IMR-90 (cell line): ENCODE measurements at regions not wholly inside any gene's neighbourhood (a gene's known extent, or its start where the extent isn't known, plus 50 kb on each side); places are given as distances from the start of the nearest gene placed in this dataset.

ENCODE experiments used
- ATAC-seq: fragments of 200-7000 bp; cut with Tn5 transposase; 2 replicates; pipeline ENCODE4 v1.9.1; 2020; ENCODE audit warnings: low read depth, mild to moderate bottlenecking, moderate library complexity
- BruUV-seq: library from RNA; stranded (reverse); fragments of 400-500 nt; replicated peaks from 2 replicates; lab custom pipeline; 2021; lab: Mats Ljungman, UMichigan
- CTCF ChIA-PET: fragments of 300-600 bp; formaldehyde crosslinking; extraction: SDS; loops from one replicate; lab custom pipeline; 2021; ENCODE audit warnings: antibody characterized with exemption; lab: Yijun Ruan, JAX
- POLR2A ChIA-PET: fragments of 300-600 bp; sonication (Branson Sonifier 250); formaldehyde crosslinking; loops from one replicate; lab custom pipeline; 2022; ENCODE audit warnings: antibody characterized with exemption; ENCODE audit not compliant: unreplicated experiment; lab: Charles Lee
- DNase-seq: peaks from one replicate; pipeline ENCODE4 v3.0.0; 2013
- H2AFZ ChIP-seq: replicated peaks from 2 replicates; pipeline ENCODE3; 2013; ENCODE audit warnings: low read length, mild to moderate bottlenecking; ENCODE audit not compliant: poor library complexity
- H2AK5ac ChIP-seq: 2 replicates; pipeline ENCODE4 v1.6.1; 2013; ENCODE audit warnings: low read depth, low read length, inconsistent platforms
- H2AK9ac ChIP-seq: replicated peaks from 2 replicates; pipeline ENCODE3; 2013; ENCODE audit warnings: mild to moderate bottlenecking, low read depth, low read length, moderate library complexity; ENCODE audit not compliant: poor library complexity
- H2BK120ac ChIP-seq: 2 replicates; pipeline ENCODE4 v1.6.1; 2013; ENCODE audit warnings: low read depth, low read length, inconsistent platforms
- H2BK15ac ChIP-seq: 3 replicates; pipeline ENCODE4 v1.6.1; 2013; ENCODE audit warnings: low read depth, low read length, inconsistent platforms
- H2BK20ac ChIP-seq: 2 replicates; pipeline ENCODE4 v1.6.1; 2013; ENCODE audit warnings: low read depth, mild to moderate bottlenecking, inconsistent platforms, low read length, moderate library complexity
- H2BK5ac ChIP-seq: 2 replicates; pipeline ENCODE4 v1.6.1; 2013; ENCODE audit warnings: mild to moderate bottlenecking, low read depth, low read length, inconsistent platforms; ENCODE audit not compliant: poor library complexity, severe bottlenecking
- H3K14ac ChIP-seq: replicated peaks from 2 replicates; pipeline ENCODE4 v1.6.1; 2013; ENCODE audit warnings: low read depth, low read length, inconsistent platforms
- H3K18ac ChIP-seq: 2 replicates; pipeline ENCODE4 v1.6.1; 2013; ENCODE audit warnings: low read depth, low read length, control low read depth
- H3K23ac ChIP-seq: 2 replicates; pipeline ENCODE4 v1.6.1; 2013; ENCODE audit warnings: low read depth, low read length, inconsistent platforms
- H3K27ac ChIP-seq: 2 replicates; pipeline ENCODE4 v1.5.1; 2013; ENCODE audit warnings: mild to moderate bottlenecking, control low read depth, low read length; ENCODE audit not compliant: insufficient read depth
- H3K27me3 ChIP-seq: 2 replicates; pipeline ENCODE4 v1.6.1; 2013; ENCODE audit warnings: low read length; ENCODE audit not compliant: control insufficient read depth, insufficient read depth
- H3K36me3 ChIP-seq: 2 replicates; pipeline ENCODE4 v1.6.1; 2013; ENCODE audit warnings: low read length, mixed read lengths; ENCODE audit not compliant: control insufficient read depth, insufficient read depth
- H3K4ac ChIP-seq: 2 replicates; pipeline ENCODE4 v1.6.1; 2013; ENCODE audit warnings: low read depth, low read length, inconsistent platforms
- H3K4me1 ChIP-seq: 2 replicates; pipeline ENCODE4 v1.6.1; 2013; ENCODE audit warnings: low read length, mixed read lengths; ENCODE audit not compliant: control insufficient read depth, insufficient read depth
- H3K4me2 ChIP-seq: 2 replicates; pipeline ENCODE4 v1.6.1; 2013; ENCODE audit warnings: low read depth, mild to moderate bottlenecking, control low read depth, low read length, moderate library complexity
- H3K4me3 ChIP-seq: 2 replicates; pipeline ENCODE4 v1.5.1; 2013; ENCODE audit warnings: low read depth, mild to moderate bottlenecking, control low read depth, low read length, moderate library complexity; ENCODE audit not compliant: insufficient read depth
- H3K56ac ChIP-seq: 2 replicates; pipeline ENCODE4 v1.6.1; 2013; ENCODE audit warnings: low read length, inconsistent platforms; ENCODE audit not compliant: insufficient read depth; ENCODE audit errors: extremely low read depth
- H3K79me1 ChIP-seq, 2 experiments: 2 replicates each; pipeline ENCODE4 v1.6.1; 2013; ENCODE audit warnings: low read length in 2 of 2, inconsistent platforms in 1 of 2, low read depth in 1 of 2
- H3K9ac ChIP-seq: 2 replicates; pipeline ENCODE4 v1.6.1; 2013; ENCODE audit warnings: low read depth, low read length, control low read depth
- H3K9me1 ChIP-seq: 2 replicates; pipeline ENCODE4 v1.6.1; 2013; ENCODE audit warnings: low read length, inconsistent platforms; ENCODE audit not compliant: insufficient read depth
- H3K9me3 ChIP-seq: 2 replicates; pipeline ENCODE4 v1.6.1; 2013; ENCODE audit warnings: low read length; ENCODE audit not compliant: control insufficient read depth, insufficient read depth
- H4K20me1 ChIP-seq: 2 replicates; pipeline ENCODE4 v1.6.1; 2013; ENCODE audit warnings: low read length, inconsistent platforms; ENCODE audit not compliant: insufficient read depth
- H4K5ac ChIP-seq: 2 replicates; pipeline ENCODE4 v1.6.1; 2013; ENCODE audit warnings: mild to moderate bottlenecking, low read depth, low read length, control low read depth
- H4K8ac ChIP-seq, 2 experiments: 2 replicates each; pipeline ENCODE4 v1.6.1; 2013; ENCODE audit warnings: low read depth in 2 of 2, low read length in 2 of 2, control low read depth in 1 of 2, inconsistent platforms in 1 of 2
- H4K91ac ChIP-seq: 2 replicates; pipeline ENCODE4 v1.6.1; 2013; ENCODE audit warnings: low read depth, low read length, inconsistent platforms; ENCODE audit not compliant: insufficient read depth
- BHLHE40 ChIP-seq: fragments of 150-350 bp; IDR thresholded peaks from 2 replicates; pipeline ENCODE4 v1.6.1; 2016; ENCODE audit warnings: mild to moderate bottlenecking, low read depth, low read length
- CEBPB ChIP-seq: IDR thresholded peaks from 2 replicates; pipeline ENCODE4 v1.6.1; 2012; ENCODE audit warnings: low read depth, low read length, improper control_type of control experiment
- CHD1 ChIP-seq: IDR thresholded peaks from 2 replicates; pipeline ENCODE4 v1.6.1; 2012; ENCODE audit warnings: low read depth, low read length, improper control_type of control experiment
- CTCF ChIP-seq: conservative IDR thresholded peaks from 2 replicates; pipeline ENCODE4 v1.5.1; 2012; ENCODE audit warnings: mild to moderate bottlenecking, low read depth, low read length, improper control_type of control experiment
- ELK1 ChIP-seq: fragments of 150-350 bp; IDR thresholded peaks from 2 replicates; pipeline ENCODE4 v1.6.1; 2016; ENCODE audit warnings: low read depth, mild to moderate bottlenecking, low read length, moderate library complexity, borderline replicate concordance
- FOS ChIP-seq: fragments of 150-350 bp; IDR thresholded peaks from 2 replicates; pipeline ENCODE4 v1.6.1; 2016; ENCODE audit warnings: low read depth, low read length
- MAFK ChIP-seq: IDR thresholded peaks from 2 replicates; pipeline ENCODE4 v1.6.1; 2012; ENCODE audit warnings: low read depth, low read length, improper control_type of control experiment
- MAZ ChIP-seq: IDR thresholded peaks from 2 replicates; pipeline ENCODE4 v1.6.1; 2012; ENCODE audit warnings: low read depth, mild to moderate bottlenecking, low read length, improper control_type of control experiment, moderate library complexity, borderline replicate concordance
- MXI1 ChIP-seq: IDR thresholded peaks from 2 replicates; pipeline ENCODE4 v1.6.1; 2012; ENCODE audit warnings: low read depth, mild to moderate bottlenecking, low read length, moderate library complexity, borderline replicate concordance
- NFE2L2 ChIP-seq: fragments of 150-350 bp; IDR thresholded peaks from 2 replicates; pipeline ENCODE4 v1.6.1; 2016; ENCODE audit warnings: low read depth, mild to moderate bottlenecking, low read length
- POLR2A ChIP-seq: IDR thresholded peaks from 2 replicates; pipeline ENCODE4 v1.6.1; 2012; ENCODE audit warnings: mild to moderate bottlenecking, low read depth, low read length
- RAD21 ChIP-seq: IDR thresholded peaks from 2 replicates; pipeline ENCODE4 v1.6.1; 2012; ENCODE audit warnings: low read length, improper control_type of control experiment
- RCOR1 ChIP-seq: IDR thresholded peaks from 2 replicates; pipeline ENCODE4 v1.6.1; 2012; ENCODE audit warnings: mild to moderate bottlenecking, low read length, improper control_type of control experiment; ENCODE audit not compliant: insufficient replicate concordance
- RFX5 ChIP-seq: IDR thresholded peaks from 2 replicates; pipeline ENCODE4 v1.8.0; 2012; ENCODE audit warnings: low read depth, mild to moderate bottlenecking, low read length, moderate library complexity
- SMC3 ChIP-seq: fragments of 150-350 bp; IDR thresholded peaks from 2 replicates; pipeline ENCODE4 v1.6.1; 2016; ENCODE audit warnings: low read depth, mild to moderate bottlenecking, antibody characterized with exemption, low read length, moderate library complexity
- USF2 ChIP-seq: fragments of 150-350 bp; IDR thresholded peaks from 2 replicates; pipeline ENCODE4 v1.6.1; 2017; ENCODE audit warnings: mild to moderate bottlenecking, antibody characterized with exemption, low read length, low read depth
- WGBS, 2 experiments: methylation state at CpG; one replicate each; pipeline versions ENCODE4 v1.1.5 to v1.1.7; 2013; ENCODE audit warnings: missing lambda C conversion rate in 2 of 2; ENCODE audit not compliant: insufficient read length in 1 of 2; ENCODE audit errors: extremely low coverage in 2 of 2; 5-methylcytosine and 5-hydroxymethylcytosine counted together
- dilution Hi-C: fragments of 300-500 bp; cut with HindIII; formaldehyde crosslinking; loops from one replicate; pipeline ENCODE4 v1.14.3; 2018; ENCODE audit warnings: low sequenced_read_pairs; ENCODE audit not compliant: unreplicated experiment
- in situ Hi-C: fragments of 300-500 bp; cut with MboI; formaldehyde crosslinking; loops from 3 replicates; pipeline ENCODE4 v1.14.3; 2019; ENCODE audit warnings: low sequenced_read_pairs, inconsistent platforms, mixed read lengths
- intact Hi-C: fragments of 100-400 bp; cut with micrococcal nuclease; formaldehyde crosslinking; loops from 2 replicates; pipeline ENCODE4 v1.10.0; 2022

GRCh38 chr21:38696579-38696978 lies 109.2 kb upstream of the ETS2 start:
- no peaks in the 10 kb centered on the region for H3K36me3 ChIP-seq
- H2AFZ ChIP-seq = no peak overlapping the region
- ATAC-seq = no peak
- H2BK5ac ChIP-seq = no peak overlapping the region
- no peak overlapping the region for H3K9ac ChIP-seq
- dilution Hi-C loops (no loop called here), in situ Hi-C loops (no loop called here), intact Hi-C loops (no loop called here)
- no peak overlapping the region for H3K4ac ChIP-seq
- no peak overlapping the region for H2BK20ac ChIP-seq
- no peak overlapping the region for H3K18ac ChIP-seq
- no peak overlapping the region for H4K8ac ChIP-seq
- CTCF ChIA-PET = no interaction called here
- H3K27ac ChIP-seq = no peak overlapping the region
- WGBS, 2 experiments = no CpG with 5 or more reads among the region's 3 CpGs
- H4K20me1 ChIP-seq = no peaks in the 10 kb centered on the region
- H3K4me1 ChIP-seq = no peaks in the 10 kb centered on the region
- POLR2A ChIA-PET = no interaction called here
- H2BK15ac ChIP-seq = no peak overlapping the region
- H3K14ac ChIP-seq = no peak overlapping the region
- no peak overlapping the region for H2AK9ac ChIP-seq
- H3K9me1 ChIP-seq = no peaks in the 10 kb centered on the region
- H2AK5ac ChIP-seq = no peak overlapping the region
- H2BK120ac ChIP-seq = no peak overlapping the region
- H4K5ac ChIP-seq = no peak overlapping the region
- H4K91ac ChIP-seq = no peak overlapping the region
- no peak overlapping the region for H3K23ac ChIP-seq
- TF ChIP-seq CEBPB = no peak
- TF ChIP-seq NFE2L2 = no peak
- no peak for TF ChIP-seq MAFK
- no peak for TF ChIP-seq MXI1
- no peak for TF ChIP-seq FOS
- no peak for TF ChIP-seq RFX5
- TF ChIP-seq CHD1 = no peak
- TF ChIP-seq SMC3 = no peak
- TF ChIP-seq BHLHE40 = no peak
- no peak for TF ChIP-seq CTCF
- no peak for TF ChIP-seq ELK1
- TF ChIP-seq USF2 = no peak
- no peak for TF ChIP-seq RCOR1
- no peak for TF ChIP-seq RAD21
- TF ChIP-seq POLR2A = no peak
- no peak for TF ChIP-seq MAZ
- DNase-seq = no peak
- no peaks in the 10 kb centered on the region for H3K79me1 ChIP-seq
- peaks cover 67% of the 10 kb centered on the region for H3K27me3 ChIP-seq
- no peak overlapping the region for H3K4me2 ChIP-seq
- no peak overlapping the region for H3K4me3 ChIP-seq
- H3K9me3 ChIP-seq = peaks cover 7% of the 10 kb centered on the region
- no TSS peak for BruUV-seq
- no peak overlapping the region for H3K56ac ChIP-seq
